ENCODE measurements at regions not wholly inside any gene's neighbourhood (a gene's known extent, or its start where the extent isn't known, plus 50 kb on each side); places are given as distances from the start of the nearest gene placed in this dataset.
"Not testable (repeated sequence)": the region's sequence is repeated elsewhere in the genome, so short reads cannot be mapped to it uniquely, and the experiment has no call there.

DNA sequence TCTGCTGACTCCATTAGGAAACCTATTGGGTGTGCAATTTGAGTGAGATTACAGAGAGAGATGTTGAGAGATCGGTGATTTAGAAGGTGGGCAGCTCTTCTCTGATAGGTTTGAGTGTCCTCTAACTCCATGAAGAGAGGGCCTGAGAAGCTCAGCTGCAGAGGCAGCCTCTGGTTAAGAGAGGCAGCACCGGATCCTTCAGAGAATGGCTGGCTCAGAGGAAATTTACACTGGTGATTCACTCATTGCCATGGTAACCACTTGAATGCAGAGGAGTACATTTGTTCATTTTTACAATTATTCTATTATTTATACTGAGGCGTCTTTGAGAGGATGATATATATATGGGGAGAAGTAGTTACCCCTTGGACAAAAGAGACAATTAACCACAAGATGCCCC, 171.7 kb downstream of the PDGFRA start:
- no peaks in the 10 kb centered on the region for H3K36me3 Mint-ChIP-seq (ENCODE audit: unreplicated experiment)
- TF ChIP-seq, protein P1, sequence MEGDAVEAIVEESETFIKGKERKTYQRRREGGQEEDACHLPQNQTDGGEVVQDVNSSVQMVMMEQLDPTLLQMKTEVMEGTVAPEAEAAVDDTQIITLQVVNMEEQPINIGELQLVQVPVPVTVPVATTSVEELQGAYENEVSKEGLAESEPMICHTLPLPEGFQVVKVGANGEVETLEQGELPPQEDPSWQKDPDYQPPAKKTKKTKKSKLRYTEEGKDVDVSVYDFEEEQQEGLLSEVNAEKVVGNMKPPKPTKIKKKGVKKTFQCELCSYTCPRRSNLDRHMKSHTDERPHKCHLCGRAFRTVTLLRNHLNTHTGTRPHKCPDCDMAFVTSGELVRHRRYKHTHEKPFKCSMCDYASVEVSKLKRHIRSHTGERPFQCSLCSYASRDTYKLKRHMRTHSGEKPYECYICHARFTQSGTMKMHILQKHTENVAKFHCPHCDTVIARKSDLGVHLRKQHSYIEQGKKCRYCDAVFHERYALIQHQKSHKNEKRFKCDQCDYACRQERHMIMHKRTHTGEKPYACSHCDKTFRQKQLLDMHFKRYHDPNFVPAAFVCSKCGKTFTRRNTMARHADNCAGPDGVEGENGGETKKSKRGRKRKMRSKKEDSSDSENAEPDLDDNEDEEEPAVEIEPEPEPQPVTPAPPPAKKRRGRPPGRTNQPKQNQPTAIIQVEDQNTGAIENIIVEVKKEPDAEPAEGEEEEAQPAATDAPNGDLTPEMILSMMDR (IDR thresholded peaks at IDR 0.05): no peak
- H3K27me3 Mint-ChIP-seq (ENCODE audit: unreplicated experiment): peaks cover 4% of the 10 kb centered on the region
- no peak overlapping the region for H3K4me3 Mint-ChIP-seq (ENCODE audit: unreplicated experiment)
- DNase-seq (ENCODE audit: extremely low spot score, unreplicated experiment): no peak
- H3K4me1 Mint-ChIP-seq (ENCODE audit: unreplicated experiment): peaks cover 39% of the 10 kb centered on the region
- H3K9me3 Mint-ChIP-seq (ENCODE audit: unreplicated experiment): peaks cover 5% of the 10 kb centered on the region
- H3K27ac Mint-ChIP-seq (ENCODE audit: unreplicated experiment): peak overlapping the region; percentile 65

DNA sequence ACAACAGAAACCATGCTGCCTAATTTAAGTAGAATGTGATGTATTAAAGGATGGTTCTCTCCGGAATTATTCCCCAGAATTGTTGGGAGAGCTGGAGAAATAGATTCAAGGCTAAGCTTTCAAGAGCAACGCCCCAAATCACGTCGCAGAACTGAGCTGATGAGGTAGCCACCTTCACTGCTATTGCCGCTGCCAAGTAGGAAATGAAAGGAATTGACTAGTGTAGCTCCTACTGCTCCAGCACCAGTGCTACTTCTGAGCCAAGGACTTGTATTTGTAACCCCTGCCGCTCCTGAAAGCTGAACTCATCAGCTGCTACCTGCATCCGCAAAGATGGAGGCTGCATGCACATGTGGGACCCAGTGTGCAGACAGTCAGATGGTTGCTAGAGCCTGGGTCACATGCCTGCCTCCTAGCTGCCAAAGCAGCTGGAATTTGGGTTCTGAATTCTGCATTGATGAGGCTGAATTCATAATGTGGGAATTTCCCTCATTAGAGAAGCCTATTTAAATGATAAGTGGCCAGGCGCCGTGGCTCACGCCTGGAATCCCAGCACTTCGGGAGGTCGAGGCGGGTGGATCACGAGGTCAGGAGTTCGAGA, 173.9 kb downstream of the PDGFRA start:
- Mint-ChIP-seq H3K4me1 (ENCODE audit: unreplicated experiment) (peaks cover 42% of the 10 kb centered on the region), H3K4me3 (ENCODE audit: unreplicated experiment) (no peak overlapping the region), H3K9me3 (ENCODE audit: unreplicated experiment) (peaks cover 7% of the 10 kb centered on the region), H3K36me3 (ENCODE audit: unreplicated experiment) (no peaks in the 10 kb centered on the region), H3K27me3 (ENCODE audit: unreplicated experiment) (peaks cover 5% of the 10 kb centered on the region), H3K27ac (ENCODE audit: unreplicated experiment) (no peak overlapping the region)
- TF ChIP-seq, protein P1 (IDR thresholded peaks at IDR 0.05): no peak
- DNase-seq (ENCODE audit: extremely low spot score, unreplicated experiment): no peak

DNA sequence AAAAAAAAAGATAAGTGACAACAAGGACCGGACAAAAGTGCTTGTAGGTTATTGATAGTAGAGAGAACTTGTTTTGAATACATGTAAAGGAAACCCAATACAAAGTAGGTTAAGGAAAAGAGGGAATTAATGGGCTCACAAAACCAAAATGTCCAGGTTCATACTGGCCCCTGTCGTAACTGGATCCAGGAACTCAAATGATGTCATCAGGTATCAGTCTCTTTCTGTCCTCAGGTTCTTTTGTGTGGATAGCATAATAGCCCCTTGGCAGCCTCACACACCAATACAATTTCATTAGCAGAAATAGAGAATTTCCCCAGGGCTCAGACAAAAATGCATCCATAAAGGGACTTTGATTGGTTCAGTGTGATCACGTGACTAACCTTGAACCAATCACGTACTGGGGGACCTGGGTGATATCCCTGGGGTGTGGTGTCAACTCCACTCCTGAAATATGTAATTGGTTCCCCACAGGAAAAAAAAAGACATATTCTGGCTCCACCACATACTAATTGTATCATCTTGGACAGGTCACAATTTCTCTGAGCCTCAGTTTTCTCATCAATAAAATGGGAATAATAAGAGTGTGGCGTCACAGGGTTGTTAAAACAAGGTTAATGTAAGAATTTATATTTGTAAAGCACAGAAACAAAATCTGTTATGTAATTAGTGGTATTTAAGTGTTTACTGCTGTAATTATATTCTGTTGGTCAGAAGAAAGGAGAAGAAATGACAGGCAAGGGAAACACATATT, 174.8 kb downstream of the PDGFRA start:
- TF ChIP-seq, protein P1 (IDR thresholded peaks at IDR 0.05): no peak

DNA sequence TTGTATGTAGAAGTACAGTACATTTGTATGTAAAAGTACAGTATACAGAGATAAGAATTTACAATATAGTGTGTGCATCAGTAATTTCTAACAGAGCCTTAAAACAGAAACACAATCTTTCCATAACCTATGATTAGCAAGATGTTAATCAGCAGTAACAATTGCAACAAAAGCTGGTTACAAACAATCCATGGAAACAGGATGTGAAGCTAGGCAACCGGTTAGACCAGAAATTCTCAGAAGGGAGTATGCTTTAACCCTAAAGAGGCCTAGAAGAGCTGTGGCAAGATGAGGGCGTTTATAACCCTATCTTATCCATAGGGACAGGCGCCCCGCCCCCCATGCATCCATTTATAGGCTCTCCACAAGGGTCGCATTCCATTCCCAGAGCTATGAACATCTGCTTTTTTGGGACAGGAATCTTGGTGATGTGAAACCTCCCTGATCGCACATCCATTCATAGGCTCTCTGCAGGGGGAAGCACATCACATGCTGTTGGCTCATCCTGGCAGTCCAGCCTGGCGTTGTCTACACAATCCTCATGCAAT, 180.3 kb downstream of the PDGFRA start:
- not testable (repeated sequence) for H3K4me3 Mint-ChIP-seq (ENCODE audit: unreplicated experiment); H3K27ac Mint-ChIP-seq (ENCODE audit: unreplicated experiment); H3K36me3 Mint-ChIP-seq (ENCODE audit: unreplicated experiment); H3K9me3 Mint-ChIP-seq (ENCODE audit: unreplicated experiment); H3K27me3 Mint-ChIP-seq (ENCODE audit: unreplicated experiment); DNase-seq (ENCODE audit: extremely low spot score, unreplicated experiment)
- H3K4me1 Mint-ChIP-seq (ENCODE audit: unreplicated experiment): peaks cover 11% of the 10 kb centered on the region

More for the DNA sequence above, 174.8 kb downstream of the PDGFRA start:
- no peak overlapping the region for H3K4me3 Mint-ChIP-seq (ENCODE audit: unreplicated experiment)
- no peaks in the 10 kb centered on the region for H3K36me3 Mint-ChIP-seq (ENCODE audit: unreplicated experiment)
- no peak for DNase-seq (ENCODE audit: extremely low spot score, unreplicated experiment)
- H3K27me3 Mint-ChIP-seq (ENCODE audit: unreplicated experiment): peaks cover 5% of the 10 kb centered on the region
- peaks cover 7% of the 10 kb centered on the region for H3K9me3 Mint-ChIP-seq (ENCODE audit: unreplicated experiment)
- peaks cover 35% of the 10 kb centered on the region for H3K4me1 Mint-ChIP-seq (ENCODE audit: unreplicated experiment)
- no peak overlapping the region for H3K27ac Mint-ChIP-seq (ENCODE audit: unreplicated experiment)

DNA sequence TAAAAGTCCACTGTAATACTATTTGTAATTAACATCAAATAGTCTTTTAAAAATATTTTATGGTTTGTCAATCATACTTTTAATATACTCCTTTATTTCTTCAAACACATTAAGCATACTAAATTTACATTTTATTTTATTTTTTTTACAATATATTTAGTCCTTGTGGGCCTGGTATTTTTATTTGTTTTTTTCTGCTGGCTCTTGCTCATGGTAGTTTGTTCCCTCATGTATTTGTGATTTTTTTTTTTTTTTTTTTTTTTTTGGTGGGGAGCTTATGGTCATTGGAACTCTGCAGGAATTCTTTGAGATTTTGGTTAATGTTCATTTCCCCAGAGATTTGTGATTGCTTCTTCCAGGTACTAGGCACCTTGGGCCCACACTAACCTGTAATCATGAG, 185.5 kb downstream of the PDGFRA start:
- Mint-ChIP-seq H3K9me3 (ENCODE audit: unreplicated experiment) (peaks cover 16% of the 10 kb centered on the region), H3K4me1 (ENCODE audit: unreplicated experiment) (no peaks in the 10 kb centered on the region), H3K27ac (ENCODE audit: unreplicated experiment) (no peak overlapping the region), H3K27me3 (ENCODE audit: unreplicated experiment) (no peaks in the 10 kb centered on the region), H3K36me3 (ENCODE audit: unreplicated experiment) (peaks cover 5% of the 10 kb centered on the region), H3K4me3 (ENCODE audit: unreplicated experiment) (no peak overlapping the region)
- DNase-seq (ENCODE audit: extremely low spot score, unreplicated experiment): no peak
- TF ChIP-seq, protein P1 (IDR thresholded peaks at IDR 0.05): no peak

Measured in osteocyte (in vitro differentiated cells).